ENCODE measurements at regions not wholly inside any gene's neighbourhood (a gene's known extent, or its start where the extent isn't known, plus 50 kb on each side); places are given as distances from the start of the nearest gene placed in this dataset.

- TF ChIP-seq CTCF (conservative IDR thresholded peaks at IDR 0.05; ENCODE audit: low read length) (no peak), EZH2phosphoT487 (IDR thresholded peaks at IDR 0.05; ENCODE audit: borderline replicate concordance) (no peak)
Measured at GRCh38 chr21:17730782-17731181, 88.4 kb downstream of the C21orf91 start.
